Heart right ventricle (tissue), 16 donors: ENCODE measurements at regions not wholly inside any gene's neighbourhood (a gene's known extent, or its start where the extent isn't known, plus 50 kb on each side); places are given as distances from the start of the nearest gene placed in this dataset.

ENCODE experiments used
- ATAC-seq, 8 donors: fragments of 200-7000 bp; cut with Tn5 transposase; one replicate each; pipeline ENCODE4 v1.9.1; 2020; ENCODE audit warnings: mild to moderate bottlenecking in 8 of 8, moderate library complexity in 8 of 8, moderate number of reproducible peaks in 1 of 8
- DNase-seq, 2 donors: peaks; one replicate each; pipeline ENCODE4 v3.0.0-alpha.2; 2020
- H3K27ac ChIP-seq, 10 donors: fragments of 200-600 bp; sonication (generic) in 2 of 10; one replicate each; pipeline versions ENCODE4 v1.5.0 to v1.8.0; 2020 to 2022; ENCODE audit warnings: mild to moderate bottlenecking in 3 of 10
- H3K27me3 ChIP-seq, 7 donors: fragments of 200-600 bp; one replicate each; pipeline ENCODE4 v1.8.0; 2021 to 2022; ENCODE audit warnings: mild to moderate bottlenecking in 2 of 7
- H3K36me3 ChIP-seq, 9 donors: fragments of 200-600 bp; sonication (generic) in 1 of 9; one replicate each; pipeline versions ENCODE4 v1.5.0 to v1.8.0; 2020 to 2022; ENCODE audit warnings: mild to moderate bottlenecking in 2 of 9
- H3K4me1 ChIP-seq, 9 donors: fragments of 200-600 bp; sonication (generic) in 1 of 9; one replicate each; pipeline versions ENCODE4 v1.5.0 to v1.8.0; 2020 to 2022; ENCODE audit warnings: mild to moderate bottlenecking in 4 of 9
- H3K4me3 ChIP-seq, 10 donors: fragments of 200-600 bp; sonication (generic) in 2 of 10; one replicate each; pipeline versions ENCODE4 v1.5.0 to v1.8.0; 2020 to 2022; ENCODE audit warnings: mild to moderate bottlenecking in 7 of 10, moderate library complexity in 2 of 10
- H3K9me3 ChIP-seq, 11 donors: fragments of 200-600 bp in 10 of 11; sonication (generic) in 2 of 11; one replicate each; pipeline versions ENCODE4 v1.5.0 to v1.8.0; 2013 to 2022; ENCODE audit warnings: mild to moderate bottlenecking in 2 of 11, control low read depth in 1 of 11, moderate library complexity in 1 of 11
- CTCF ChIP-seq, 9 donors: fragments of 200-600 bp; sonication (generic) in 2 of 9; IDR thresholded peaks; one replicate each; pipeline versions ENCODE4 v1.5.0 to v1.8.0; 2021 to 2022; ENCODE audit warnings: antibody characterized with exemption in 9 of 9, mild to moderate bottlenecking in 5 of 9, moderate library complexity in 1 of 9
- WGBS, 2 donors: extraction: QIAGEN DNeasy Blood & Tissue Kit; methylation state at CpG; one replicate each; pipeline ENCODE4 v1.1.7; 2013; ENCODE audit warnings: inconsistent platforms in 1 of 2; 5-methylcytosine and 5-hydroxymethylcytosine counted together
- intact Hi-C, 10 donors: fragments of 100-400 bp; cut with DNase I; formaldehyde crosslinking; loops; one replicate each; pipeline versions ENCODE4 v1.11.1 to v1.14.2; 2022
- donor health status: Arrhythmogenic right ventricular cardiomyopathy.
- donor health status: ischemic (EF 13 %, LVEDD 7.1; RV severe dilation, severe dysfunction).
- donor health status: healthy with polysubstance abuse.
- donor health status: DM: no; HTN: yes; CAD: no.
- donor health status: DM: no; HTN: no; CAD: no.
- donor health status: ischemic (EF 25% LVEDD 6.9; RV normal size, moderate dysfunction).
- donor health status: ischemic (EF 25% LVEDD 5.7; RV mildly dilated, moderate dysfunction).
- donor health status: healthy.
- donor health status: DM: yes; HTN: yes; CAD: no.
- donor health status: Ischemic cardiomyopathy.
- donor health status: ischemic (EF 35%, LVEDD 5.7; RV mildly dilated, moderate dysfunction).
- donor health status: nonischemic (EF 11% LVEDD 7.7; RV severe dilation, severe dysfunction).
- donor health status: DM: yes; HTN: yes; CAD: no.
- donor health status: PGD.
- donor health status: ischemic (EF 29% LVEDD 5.4; RV normal size, mild dysfunction).
- donor health status: nonischemic (EF 23%, LVEDD 6.1; RV moderate dilation, normal function).

DNA sequence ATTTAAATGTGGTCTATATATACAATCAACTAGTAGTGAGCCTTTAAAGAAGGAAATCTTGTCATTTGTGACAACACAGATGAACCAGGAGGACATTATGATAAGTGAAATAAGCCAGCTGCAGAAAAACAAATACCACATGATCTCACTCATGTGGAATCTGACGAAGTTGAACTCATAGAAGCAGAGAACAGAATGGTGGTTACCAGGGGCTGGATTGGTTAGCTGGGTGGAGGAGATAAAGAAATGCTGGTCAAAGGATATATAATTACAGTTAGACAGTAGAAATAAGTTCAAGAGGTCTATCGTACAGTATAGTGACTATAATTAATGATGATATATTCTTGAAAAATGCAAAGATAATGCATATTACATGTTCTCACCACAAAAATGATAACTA is 267.9 kb downstream of the FBXO15 start:
- Histone ChIP-seq H3K4me1 (no peaks in the 10 kb centered on the region), H3K36me3 (no peaks in the 10 kb centered on the region), H3K9me3 (no peaks in the 10 kb centered on the region), H3K27ac (no peak overlapping the region), H3K27me3 (no peaks in the 10 kb centered on the region), H3K4me3 (no peak overlapping the region)
- DNase-seq (no peak), ATAC-seq (no peak)
- TF ChIP-seq CTCF (IDR thresholded peaks at IDR 0.05) = no peak
- 39 to 45% methylated on average over 2 of the region's 2 CpGs for WGBS, 2 donors
- intact Hi-C loops = no loop called here

- no peak for TF ChIP-seq CTCF (IDR thresholded peaks at IDR 0.05)
- H3K4me3 ChIP-seq = no peak overlapping the region
- WGBS, 2 donors = 32 to 54% methylated on average over 1 of the region's 1 CpG
- no peaks in the 10 kb centered on the region for H3K4me1 ChIP-seq
- no peaks in the 10 kb centered on the region for H3K27me3 ChIP-seq
- no peak for ATAC-seq
- H3K27ac ChIP-seq = no peak overlapping the region
- intact Hi-C loops = no loop called here
- H3K9me3 ChIP-seq = no peaks in the 10 kb centered on the region
- DNase-seq = no peak
- H3K36me3 ChIP-seq = no peaks in the 10 kb centered on the region
These were observed 268.3 kb downstream of the FBXO15 start for GRCh38 chr18:73879328-73879727.

DNA sequence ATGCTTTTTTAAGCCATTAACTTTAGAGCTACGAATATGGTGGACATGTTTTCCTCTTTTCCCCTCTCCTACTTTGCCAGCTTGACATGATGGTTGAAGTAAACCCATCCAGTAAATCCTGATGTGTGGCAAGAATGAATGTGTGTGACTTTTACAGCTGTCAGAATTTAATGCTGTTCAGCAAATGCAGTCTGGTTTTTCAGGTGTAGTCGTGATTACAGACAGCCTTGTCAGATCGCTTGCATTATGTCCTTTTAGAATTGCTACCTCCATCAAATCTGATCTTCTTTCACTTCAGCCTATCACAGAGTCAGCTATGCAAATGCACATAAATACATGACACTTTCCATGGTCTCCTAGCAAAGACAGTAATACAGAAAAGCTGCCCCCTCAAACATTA is 278.5 kb downstream of the FBXO15 start:
- no peaks in the 10 kb centered on the region for H3K36me3 ChIP-seq
- DNase-seq (no peak), ATAC-seq (no peak)
- no peak overlapping the region for H3K4me3 ChIP-seq
- H3K9me3 ChIP-seq = no peaks in the 10 kb centered on the region
- 73 to 84% methylated on average over 3 of the region's 3 CpGs for WGBS, 2 donors
- intact Hi-C loops = no loop called here
- H3K27ac ChIP-seq = no peak overlapping the region
- H3K4me1 ChIP-seq = no peaks in the 10 kb centered on the region
- peaks cover 0 to 11% (median 0%) of the 10 kb centered on the region in 7 donors for H3K27me3 ChIP-seq
- no peak for TF ChIP-seq CTCF (IDR thresholded peaks at IDR 0.05)

GRCh38 chr18:73861771-73862170 is 285.9 kb downstream of the FBXO15 start:
- Histone ChIP-seq H3K36me3 (no peaks in the 10 kb centered on the region), H3K4me3 (no peak overlapping the region), H3K4me1 (no peaks in the 10 kb centered on the region), H3K27ac (no peak overlapping the region), H3K27me3 (peaks cover 0 to 3% (median 0%) of the 10 kb centered on the region in 7 donors), H3K9me3 (no peaks in the 10 kb centered on the region)
- no peak for ATAC-seq
- 78 to 83% methylated on average over 6 of the region's 6 CpGs for WGBS, 2 donors
- no peak for DNase-seq
- no peak for TF ChIP-seq CTCF (IDR thresholded peaks at IDR 0.05)
- intact Hi-C loops = no loop called here
